G401.6 (cell line): ENCODE measurements at regions not wholly inside any gene's neighbourhood (a gene's known extent, or its start where the extent isn't known, plus 50 kb on each side); places are given as distances from the start of the nearest gene placed in this dataset.

Experiments
- FAIRE-seq: peaks from 2 replicates; lab custom pipeline; 2012; peaks lifted over from hg19 to GRCh38; lab: Jason Lieb, UNC

DNA sequence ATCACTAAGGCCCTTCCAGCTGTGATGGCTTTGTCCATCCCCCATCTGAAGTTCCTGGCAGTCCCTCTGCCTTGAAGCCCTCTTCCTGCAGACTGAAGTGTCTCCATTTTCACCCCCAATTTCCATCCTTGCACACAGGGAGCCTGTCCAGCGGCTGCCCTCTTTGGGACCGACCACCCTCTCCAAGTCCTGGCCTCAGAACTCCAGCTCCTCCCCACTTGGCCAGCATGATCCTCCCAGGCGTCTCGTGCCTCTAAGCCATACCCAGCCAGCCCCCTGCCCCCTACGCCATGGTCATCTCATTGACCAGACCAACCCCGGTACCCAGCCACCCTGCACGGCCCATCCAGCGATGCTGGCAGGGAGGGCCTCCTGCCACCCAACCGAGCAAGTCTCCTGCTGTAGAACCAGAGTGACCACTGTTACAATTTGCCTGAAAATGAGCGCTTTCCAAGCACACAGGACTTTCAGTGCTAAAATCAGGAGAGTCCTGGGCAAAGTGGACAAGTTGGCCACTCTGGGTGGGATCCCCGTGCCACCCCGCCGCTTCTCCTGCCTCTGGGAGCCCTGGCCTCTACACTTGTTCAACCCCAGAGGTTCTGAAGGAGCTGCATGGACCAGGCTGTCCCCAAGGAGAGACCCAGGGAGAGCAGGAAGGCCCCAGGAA is 362.0 kb downstream of the SEC14L1 start:
- FAIRE-seq = no peak

GRCh38 chr17:77503293-77503655 is 362.5 kb downstream of the SEC14L1 start:
- FAIRE-seq = no peak

GRCh38 chr17:77503916-77504651 is 363.3 kb downstream of the SEC14L1 start:
- FAIRE-seq = no peak

GRCh38 chr17:77504652-77505155 is 363.9 kb downstream of the SEC14L1 start:
- no peak for FAIRE-seq

DNA sequence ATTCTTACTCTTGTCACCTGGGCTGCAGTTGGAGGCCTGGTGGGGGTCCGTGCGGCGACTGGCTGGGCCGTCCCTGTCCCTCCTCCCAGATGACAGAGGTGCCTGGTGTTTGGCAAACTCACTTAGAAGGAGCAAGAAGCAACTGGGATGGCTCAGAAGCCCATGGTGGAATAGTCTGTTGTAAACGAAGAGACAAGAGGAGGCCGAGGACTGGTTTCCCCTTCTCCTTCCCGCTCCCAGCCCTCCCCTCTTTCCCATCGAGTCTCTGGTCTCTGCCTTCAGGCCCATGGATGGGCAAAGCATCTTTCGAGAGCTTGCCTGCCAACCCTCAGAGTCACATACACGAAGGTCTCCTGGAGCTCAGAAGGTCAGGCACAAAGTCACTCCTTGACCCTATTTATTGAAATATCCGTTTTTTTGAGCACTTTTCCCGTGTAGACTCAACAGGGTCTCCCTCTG is 364.4 kb downstream of the SEC14L1 start:
- FAIRE-seq = no peak

- FAIRE-seq = no peak
Observed at GRCh38 chr17:77506371-77506991, 365.7 kb downstream of the SEC14L1 start.

DNA sequence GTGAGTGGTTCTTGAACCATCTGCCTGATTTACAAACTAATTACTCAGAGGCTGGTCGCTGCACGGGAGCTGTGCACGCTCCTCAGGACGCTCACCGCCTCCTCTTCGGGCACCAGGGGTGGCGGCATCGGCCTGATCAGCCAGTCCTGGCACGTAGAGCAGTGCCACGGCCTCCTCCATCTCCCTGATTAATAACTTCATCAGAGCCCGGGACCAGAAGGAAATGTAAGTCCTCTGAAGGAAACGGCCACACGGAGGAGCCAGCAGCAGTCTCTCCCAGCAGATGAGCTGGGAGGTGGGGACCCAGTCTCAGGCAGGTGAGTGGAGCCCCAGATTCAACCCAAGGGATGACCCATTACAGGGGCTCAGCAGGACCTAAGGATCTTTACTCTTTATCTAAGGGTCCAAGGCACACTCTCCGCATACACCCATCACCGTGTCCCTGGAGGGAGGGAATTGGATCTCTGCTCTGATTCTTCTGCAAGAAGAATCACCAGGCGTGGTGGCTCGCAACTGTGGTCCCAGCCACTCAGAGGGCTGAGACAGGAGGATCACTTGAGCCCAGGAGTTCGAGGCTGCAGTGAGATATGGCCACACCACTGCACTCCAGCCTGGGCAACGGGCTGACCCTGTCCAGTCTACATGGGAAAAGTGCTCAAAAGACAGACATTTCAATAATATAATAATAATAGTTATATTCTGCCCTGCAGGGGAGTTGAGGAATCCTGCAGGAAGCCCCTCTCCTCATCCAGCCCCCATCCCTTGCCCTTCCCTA is 366.5 kb downstream of the SEC14L1 start:
- FAIRE-seq = no peak

GRCh38 chr17:77508047-77508715 is 367.4 kb downstream of the SEC14L1 start:
- FAIRE-seq = no peak

DNA sequence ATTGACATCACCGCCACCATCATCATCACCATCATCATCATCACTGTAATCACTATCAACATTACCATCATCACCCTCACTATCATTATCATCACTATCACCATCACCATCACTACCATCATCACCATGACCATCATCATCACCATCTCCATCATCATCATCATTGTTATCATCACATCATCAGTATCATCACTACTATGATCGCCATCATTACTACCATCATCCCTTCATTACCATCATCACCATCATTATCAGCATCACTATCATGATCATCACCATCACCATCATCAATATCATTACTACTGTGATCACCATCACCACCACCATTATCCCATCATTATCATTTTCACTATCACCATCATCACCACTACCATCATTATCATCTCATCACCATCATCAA is 368.3 kb downstream of the SEC14L1 start:
- FAIRE-seq = no peak

DNA sequence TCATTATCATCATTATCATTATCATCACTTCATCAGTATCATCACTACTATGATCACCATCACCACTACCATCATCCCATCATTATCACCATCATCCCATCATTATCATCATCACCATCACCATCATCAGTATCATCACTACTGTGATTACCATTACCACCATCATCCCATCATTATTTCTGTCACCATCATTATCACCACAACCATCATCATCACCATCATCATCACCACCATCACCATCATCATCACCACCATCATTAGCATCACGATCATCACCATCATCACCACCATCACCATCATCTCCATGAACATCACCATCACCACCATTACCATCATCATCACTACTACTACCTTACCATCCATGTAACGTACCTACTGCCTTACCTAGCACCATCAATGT is 368.8 kb downstream of the SEC14L1 start:
- no peak for FAIRE-seq

DNA sequence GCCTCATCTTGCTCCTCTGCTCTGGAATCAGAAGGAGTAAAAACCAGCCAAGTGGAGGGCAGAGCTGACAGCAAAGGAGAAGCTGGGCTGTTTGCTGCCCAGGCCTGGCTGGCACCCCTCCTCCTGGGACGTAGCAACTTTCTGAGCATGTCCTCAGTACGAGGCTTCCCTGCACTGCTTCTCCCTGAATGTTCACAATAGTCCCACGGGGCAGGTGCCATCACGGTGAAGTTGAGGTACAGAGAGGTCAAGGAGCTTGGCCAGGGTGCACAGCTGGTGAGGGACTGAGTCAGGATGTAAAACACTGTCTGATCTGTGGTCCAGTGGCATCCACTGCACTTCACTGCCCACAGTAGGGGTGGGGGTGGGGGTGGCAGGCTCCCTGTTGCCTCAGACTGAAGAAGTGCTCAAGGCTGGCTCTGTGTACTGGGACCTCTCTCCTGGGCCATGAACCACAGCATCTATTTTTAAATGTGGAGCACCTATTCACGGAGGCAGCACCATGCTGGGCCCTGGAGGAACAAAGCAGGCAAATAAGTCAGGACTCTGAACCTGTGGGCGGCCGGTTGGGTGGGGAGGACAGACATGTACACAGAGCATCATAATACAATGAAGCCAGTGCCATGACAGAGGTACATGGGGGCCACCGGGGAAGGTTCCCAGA is 369.5 kb downstream of the SEC14L1 start:
- no peak for FAIRE-seq

DNA sequence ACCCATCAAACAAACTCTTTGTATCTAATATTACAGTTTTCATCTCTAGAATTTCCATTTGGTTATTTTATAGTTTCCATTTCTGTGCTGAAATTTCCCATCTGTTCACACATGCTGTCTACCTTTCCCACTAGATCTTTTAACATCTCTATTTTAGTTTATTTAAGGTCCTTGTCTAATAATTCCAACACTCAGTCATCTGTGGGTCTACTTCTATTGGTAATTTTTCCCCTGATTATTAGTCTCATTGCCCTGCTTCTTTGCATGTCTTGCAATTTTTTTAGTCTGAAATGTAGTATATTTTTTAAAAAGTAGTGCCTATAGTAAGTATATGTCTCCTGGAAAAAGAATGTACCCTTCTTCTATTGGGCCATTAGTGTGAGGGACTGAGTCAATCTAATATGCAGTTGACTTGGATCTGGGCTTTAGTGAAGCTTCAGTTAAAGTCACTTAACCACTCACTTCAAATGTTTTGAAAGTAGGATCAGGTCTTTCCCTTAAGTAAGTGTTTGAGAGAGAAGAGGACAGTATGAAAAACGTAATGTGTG is 370.8 kb downstream of the SEC14L1 start:
- no peak for FAIRE-seq

DNA sequence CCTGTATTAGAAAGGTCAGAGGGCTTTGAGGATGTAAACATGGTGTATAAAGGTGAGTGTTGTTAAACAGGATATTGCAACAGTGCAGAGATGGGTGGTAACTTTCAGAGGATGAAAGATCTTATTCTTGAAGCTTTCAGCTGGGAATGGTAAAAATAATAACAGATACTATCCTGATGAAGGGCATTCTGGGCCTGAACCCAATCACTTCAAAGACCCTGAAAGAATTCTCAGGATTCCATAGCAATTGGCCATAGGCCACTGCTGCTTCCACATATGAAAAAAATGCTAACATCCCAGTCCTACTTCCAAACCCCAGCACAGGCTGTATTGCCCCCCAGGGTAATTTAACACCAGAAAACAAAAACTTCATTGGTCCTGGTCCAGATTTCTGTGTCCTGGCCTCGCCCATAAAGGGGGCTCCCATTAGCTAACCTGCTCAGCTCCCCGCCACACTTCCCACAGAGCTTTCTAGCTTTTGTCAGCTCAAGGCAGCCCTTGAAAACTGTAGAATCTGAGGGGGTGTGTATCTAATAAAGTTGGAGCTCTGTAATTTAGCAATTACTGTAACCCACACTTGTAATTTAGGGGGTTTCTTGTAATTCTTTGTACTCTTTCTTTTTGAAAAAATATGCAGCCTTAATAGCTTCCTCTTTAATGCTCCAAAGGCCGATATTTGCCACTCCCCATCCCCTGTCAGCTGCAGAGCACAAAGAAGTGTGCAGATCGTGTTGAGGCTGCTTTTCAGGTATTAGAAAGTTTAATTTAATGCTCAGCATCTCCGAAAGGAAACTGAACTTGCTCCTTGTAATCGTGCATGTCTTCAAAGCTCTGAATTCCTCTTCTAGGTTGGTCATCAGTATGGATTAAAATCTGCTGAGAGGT is 371.5 kb downstream of the SEC14L1 start:
- no peak for FAIRE-seq

DNA sequence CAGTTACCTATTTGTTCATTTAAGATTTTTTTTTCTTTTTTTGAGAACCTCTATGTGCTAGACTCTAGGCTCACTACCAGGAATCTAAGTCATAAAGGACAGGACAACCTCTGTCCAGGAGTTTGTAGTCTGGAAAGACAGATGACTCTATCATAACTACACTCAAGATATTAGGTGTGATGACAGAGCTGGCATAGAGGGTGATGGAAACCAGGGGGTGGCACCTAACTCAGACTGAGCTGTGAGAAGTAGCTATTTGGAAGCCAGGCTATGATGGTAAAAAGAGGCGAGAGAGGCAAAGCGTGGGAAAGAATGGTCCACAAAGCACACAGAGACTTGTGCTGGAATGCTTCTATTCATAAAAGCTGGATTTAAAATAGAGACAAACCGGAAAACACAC is 372.3 kb downstream of the SEC14L1 start:
- no peak for FAIRE-seq

DNA sequence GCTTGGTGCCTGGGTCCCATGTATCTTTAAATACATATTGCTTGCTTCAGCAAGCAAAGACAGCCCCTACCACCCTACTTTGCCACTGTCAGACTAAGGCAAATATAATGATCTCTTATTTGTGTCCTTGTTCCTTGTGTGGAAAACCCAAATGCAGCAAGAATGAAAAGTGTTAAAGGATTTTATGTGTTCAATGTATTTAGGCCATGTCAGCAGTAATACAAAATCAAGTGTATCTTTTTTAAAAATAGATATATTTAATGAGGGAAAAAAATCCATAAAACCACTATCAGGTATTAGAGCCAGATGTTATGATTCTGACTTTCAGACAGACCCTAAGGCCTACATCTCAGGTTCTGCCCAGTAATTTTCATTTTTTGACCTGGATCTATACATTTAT is 374.5 kb downstream of the SEC14L1 start:
- FAIRE-seq = no peak

GRCh38 chr17:77516902-77517301 is 376.1 kb downstream of the SEC14L1 start:
- no peak for FAIRE-seq

DNA sequence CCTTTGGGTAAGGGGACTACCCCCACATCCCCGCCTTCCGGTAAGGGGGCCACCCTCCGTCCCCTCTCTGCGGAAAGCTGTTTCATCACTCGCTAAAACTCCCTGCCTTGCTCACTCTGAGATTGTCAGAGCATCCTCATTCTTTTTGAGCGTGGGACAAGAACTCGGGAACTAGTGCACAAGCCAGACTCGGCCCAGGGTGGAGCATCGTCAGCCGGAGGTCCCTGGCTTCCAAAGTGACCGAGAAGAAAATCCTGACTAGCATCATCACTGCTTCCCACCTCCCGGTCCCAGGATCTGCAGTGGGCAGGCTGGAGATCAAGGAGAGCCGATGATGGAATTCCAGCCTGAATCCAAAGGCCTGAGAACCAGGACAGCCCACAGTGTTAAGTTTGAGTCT is 380.3 kb downstream of the SEC14L1 start:
- FAIRE-seq = no peak

DNA sequence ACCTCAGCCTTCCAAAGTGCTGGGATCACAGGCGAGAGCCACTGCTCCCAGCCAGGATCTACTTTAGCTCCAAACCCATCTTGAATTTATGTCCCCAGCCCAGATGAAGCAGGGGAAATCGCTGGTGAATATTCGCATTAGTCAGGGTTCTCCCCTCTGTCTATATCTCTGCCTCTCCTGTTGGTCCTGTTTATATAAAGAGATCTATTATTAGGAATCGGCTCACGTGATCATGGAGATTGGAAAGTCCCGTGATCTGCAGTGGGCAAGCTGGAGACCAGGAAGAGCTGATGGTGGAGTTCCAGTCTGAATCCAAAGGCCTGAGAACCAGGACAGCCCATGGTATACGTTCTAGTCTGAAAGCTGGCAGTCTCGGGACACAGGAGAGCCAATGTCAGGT is 382.8 kb downstream of the SEC14L1 start:
- no peak for FAIRE-seq

- no peak for FAIRE-seq
Observed at GRCh38 chr17:77526259-77526711, 385.5 kb downstream of the SEC14L1 start.

DNA sequence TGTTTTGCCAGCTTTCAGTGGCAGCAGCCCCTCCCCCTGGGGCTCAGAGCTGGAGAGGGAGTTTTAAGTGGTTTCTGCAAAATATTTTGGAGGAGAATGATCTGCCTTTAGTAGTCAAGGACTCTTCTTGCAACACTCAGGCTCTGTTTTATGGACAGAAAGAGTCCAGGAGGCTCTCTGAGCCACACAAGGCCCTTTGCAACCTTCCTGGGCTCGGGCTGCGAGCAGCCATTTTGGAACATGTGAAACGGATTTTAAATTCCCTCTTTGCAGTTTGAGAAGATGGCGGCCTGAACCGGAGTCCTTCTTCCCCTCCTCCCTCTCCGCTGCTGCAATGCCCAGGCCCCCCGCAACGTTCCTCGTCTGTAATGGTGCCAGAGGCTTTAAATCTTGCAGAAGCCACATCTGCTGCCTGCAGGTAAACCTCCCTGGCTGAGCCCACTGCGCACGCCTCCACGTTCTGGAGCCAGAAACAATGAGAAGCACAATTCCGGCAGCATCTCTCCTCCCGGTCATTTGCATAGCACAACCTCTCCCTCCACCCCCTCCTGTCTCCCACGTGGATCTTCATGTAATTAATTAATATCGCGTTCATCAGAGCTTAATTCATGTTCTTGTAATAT is 386.1 kb downstream of the SEC14L1 start:
- FAIRE-seq = no peak
